ENCODE measurements at regions not wholly inside any gene's neighbourhood (a gene's known extent, or its start where the extent isn't known, plus 50 kb on each side); places are given as distances from the start of the nearest gene placed in this dataset.

GRCh38 chr15:35596285-35596684, 50.3 kb upstream of the DPH6 start:
- DNase-seq, result no peak

GRCh38 chr15:35602836-35603235, 56.9 kb upstream of the DPH6 start:
- DNase-seq, result peak; percentile 10 to 51

- DNase-seq, result peak; percentile 40 to 86
These were observed 57.3 kb upstream of the DPH6 start for GRCh38 chr15:35603301-35603700.

GRCh38 chr15:35603856-35604255, 57.9 kb upstream of the DPH6 start:
- DNase-seq, result no peak

GRCh38 chr15:35605764-35606449, 59.9 kb upstream of the DPH6 start:
- no peak for DNase-seq

- DNase-seq, result no peak
These were observed 60.5 kb upstream of the DPH6 start for GRCh38 chr15:35606450-35606779.

GRCh38 chr15:35616498-35617271, 70.7 kb upstream of the DPH6 start:
- DNase-seq, result no peak

GRCh38 chr15:35618260-35619188, 72.6 kb upstream of the DPH6 start:
- peak; percentile 72 to 81 for DNase-seq

GRCh38 chr15:35622641-35623340, 76.8 kb upstream of the DPH6 start:
- DNase-seq, result no peak

- DNase-seq, result no peak
These were observed 78.9 kb upstream of the DPH6 start for GRCh38 chr15:35624881-35625280.

- DNase-seq, result no peak
These were observed 80.8 kb upstream of the DPH6 start for GRCh38 chr15:35626571-35627318.

GRCh38 chr15:35627696-35628095, 81.7 kb upstream of the DPH6 start:
- DNase-seq, result no peak

- no peak for DNase-seq
These were observed 83.8 kb upstream of the DPH6 start for GRCh38 chr15:35629766-35630165.

GRCh38 chr15:35630532-35630931, 84.6 kb upstream of the DPH6 start:
- peak; percentile 44 to 69 for DNase-seq

- no peak for DNase-seq
These were observed 85.0 kb upstream of the DPH6 start for GRCh38 chr15:35630985-35631384.

- DNase-seq, result no peak
These were observed 87.7 kb upstream of the DPH6 start for GRCh38 chr15:35633677-35634076.

- no peak for DNase-seq
These were observed 100.8 kb upstream of the DPH6 start for GRCh38 chr15:35646790-35647189.

GRCh38 chr15:35647303-35647702, 101.3 kb upstream of the DPH6 start:
- DNase-seq, result no peak

GRCh38 chr15:35648941-35649340, 103.0 kb upstream of the DPH6 start:
- no peak for DNase-seq

GRCh38 chr15:35649575-35649974, 103.6 kb upstream of the DPH6 start:
- DNase-seq, result no peak

GRCh38 chr15:35654332-35654731, 108.4 kb upstream of the DPH6 start:
- no peak for DNase-seq

- DNase-seq, result no peak
These were observed 111.8 kb upstream of the DPH6 start for GRCh38 chr15:35657679-35658311.
